Tibial artery (tissue), 4 donors: ENCODE measurements at regions not wholly inside any gene's neighbourhood (a gene's known extent, or its start where the extent isn't known, plus 50 kb on each side); places are given as distances from the start of the nearest gene placed in this dataset.
A peak's percentile ranks its signal among the peaks of the same experiment; 100 is the strongest.

Experiments
- DNase-seq, 2 donors: peaks; one replicate each; pipeline ENCODE4 v3.0.0-alpha.2; 2019
- H3K27ac ChIP-seq, 2 donors: fragments of 200-600 bp; sonication (generic) in 1 of 2; 1 replicate in 1 of 2; 2 replicates in 1 of 2; pipeline ENCODE4 v1.5.1; 2018 to 2019; ENCODE audit warnings: mild to moderate bottlenecking in 1 of 2
- H3K27me3 ChIP-seq, 2 donors: fragments of 200-600 bp; sonication (generic) in 1 of 2; one replicate each; pipeline versions ENCODE4 v1.5.1 to v1.6.0; 2016 to 2019
- H3K36me3 ChIP-seq, 3 donors: fragments of 200-600 bp; sonication (generic) in 2 of 3; one replicate each; pipeline ENCODE4 v1.5.1; 2016 to 2019; ENCODE audit warnings: mild to moderate bottlenecking in 2 of 3
- H3K4me1 ChIP-seq, 4 donors: fragments of 200-600 bp; sonication (generic) in 2 of 4; 1 replicate in 3 of 4; 2 replicates in 1 of 4; pipeline ENCODE4 v1.5.1; 2016 to 2019
- H3K4me3 ChIP-seq, 2 donors: fragments of 200-600 bp; sonication (generic) in 1 of 2; 1 replicate in 1 of 2; 2 replicates in 1 of 2; pipeline ENCODE4 v1.5.1; 2018 to 2019; ENCODE audit warnings: mild to moderate bottlenecking in 2 of 2
- H3K9me3 ChIP-seq, 3 donors: fragments of 200-600 bp; sonication (generic) in 1 of 3; one replicate each; pipeline ENCODE4 v1.5.1; 2016 to 2019
- CTCF ChIP-seq, 2 experiments: fragments of 200-600 bp in 1 of 2; fragments of 450-650 bp in 1 of 2; IDR thresholded peaks; one replicate each; pipeline ENCODE4 v1.5.1; 2017 to 2019; ENCODE audit warnings: antibody characterized with exemption in 2 of 2, mild to moderate bottlenecking in 1 of 2, moderate library complexity in 1 of 2
- intact Hi-C: fragments of 100-400 bp; cut with DNase I; formaldehyde crosslinking; loops from one replicate; pipeline ENCODE4 v1.15.0; 2023; ENCODE audit warnings: low total_unique reads

GRCh38 chr1:218982482-218982881, 191.2 kb upstream of the LYPLAL1 start:
- TF ChIP-seq CTCF (IDR thresholded peaks at IDR 0.05) = no peak
- Histone ChIP-seq H3K36me3 (no peaks in the 10 kb centered on the region), H3K27ac (no peak overlapping the region), H3K27me3 (no peaks in the 10 kb centered on the region), H3K4me3 (no peak overlapping the region), H3K4me1 (peaks cover 0 to 20% (median 11%) of the 10 kb centered on the region in 4 donors), H3K9me3 (no peaks in the 10 kb centered on the region)
- intact Hi-C loops = loop anchor here (10.0 kb wide), 1 partner anchor 638 kb away; the partner anchor contains the start of gene TGFB2
- no peak for DNase-seq

GRCh38 chr1:218983433-218983832, 190.2 kb upstream of the LYPLAL1 start:
- no peak for DNase-seq
- intact Hi-C loops = loop anchor here (10.0 kb wide), 1 partner anchor 639 kb away; the partner anchor contains the start of gene TGFB2
- Histone ChIP-seq H3K27ac (no peak overlapping the region), H3K27me3 (no peaks in the 10 kb centered on the region), H3K36me3 (no peaks in the 10 kb centered on the region), H3K4me3 (no peak overlapping the region), H3K9me3 (no peaks in the 10 kb centered on the region), H3K4me1 (peaks cover 0 to 20% (median 11%) of the 10 kb centered on the region in 4 donors)
- TF ChIP-seq CTCF (IDR thresholded peaks at IDR 0.05) = no peak

- Histone ChIP-seq H3K27ac (no peak overlapping the region), H3K27me3 (no peaks in the 10 kb centered on the region), H3K4me1 (peaks cover 0 to 20% (median 11%) of the 10 kb centered on the region in 4 donors), H3K36me3 (no peaks in the 10 kb centered on the region), H3K9me3 (no peaks in the 10 kb centered on the region), H3K4me3 (no peak overlapping the region)
- TF ChIP-seq CTCF (IDR thresholded peaks at IDR 0.05) = no peak
- DNase-seq = no peak
- intact Hi-C loops = loop anchor here (10.0 kb wide), 1 partner anchor 639 kb away; the partner anchor contains the start of gene TGFB2
Measured at GRCh38 chr1:218983848-218984247, 189.8 kb upstream of the LYPLAL1 start.

- no peak for DNase-seq
- H3K9me3 ChIP-seq = no peaks in the 10 kb centered on the region
- peaks cover 0 to 20% (median 11%) of the 10 kb centered on the region in 4 donors for H3K4me1 ChIP-seq
- TF ChIP-seq CTCF (IDR thresholded peaks at IDR 0.05) = no peak
- intact Hi-C loops = loop anchor here (10.0 kb wide), 1 partner anchor 641 kb away; the partner anchor contains the start of gene TGFB2
- H3K27me3 ChIP-seq = no peaks in the 10 kb centered on the region
- H3K36me3 ChIP-seq = no peaks in the 10 kb centered on the region
- no peak overlapping the region for H3K4me3 ChIP-seq
- H3K27ac ChIP-seq = peak overlapping the region in 1 of 2 donors; percentile 2
Measured at GRCh38 chr1:218985424-218985984, 188.2 kb upstream of the LYPLAL1 start.

- Histone ChIP-seq H3K9me3 (no peaks in the 10 kb centered on the region), H3K4me1 (peaks cover 0 to 20% (median 11%) of the 10 kb centered on the region in 4 donors), H3K27ac (no peak overlapping the region), H3K27me3 (no peaks in the 10 kb centered on the region), H3K36me3 (no peaks in the 10 kb centered on the region), H3K4me3 (no peak overlapping the region)
- DNase-seq = no peak
- TF ChIP-seq CTCF (IDR thresholded peaks at IDR 0.05) = no peak
- intact Hi-C loops = loop anchor here (10.0 kb wide), 1 partner anchor 642 kb away; the partner anchor contains the start of gene TGFB2
Measured at GRCh38 chr1:218986816-218987215, 186.9 kb upstream of the LYPLAL1 start.
